GM12878 (cell line): ENCODE measurements at regions not wholly inside any gene's neighbourhood (a gene's known extent, or its start where the extent isn't known, plus 50 kb on each side); places are given as distances from the start of the nearest gene placed in this dataset.
A peak's percentile ranks its signal among the peaks of the same experiment; 100 is the strongest.

ENCODE experiments used
- ASH2L ChIP-seq: fragments of 300-600, 200-600 bp; sonication (generic); IDR thresholded peaks from 2 replicates; pipeline ENCODE4 v1.6.1; 2017; ENCODE audit warnings: low read depth, mild to moderate bottlenecking, borderline replicate concordance
- ATF3 ChIP-seq: IDR thresholded peaks from 2 replicates; pipeline ENCODE4 v1.6.1; 2011; ENCODE audit warnings: low read depth, mild to moderate bottlenecking, low read length, moderate library complexity, borderline replicate concordance; ENCODE audit errors: extremely low read depth
- BCL11A ChIP-seq: IDR thresholded peaks from 2 replicates; pipeline ENCODE4 v1.6.1; 2011; ENCODE audit warnings: low read depth, low read length
- BCLAF1 ChIP-seq: fragments of 450-650 bp; IDR thresholded peaks from 2 replicates; pipeline ENCODE4 v1.6.1; 2017; ENCODE audit warnings: antibody characterized with exemption, mild to moderate bottlenecking, moderate library complexity
- CBFB ChIP-seq: IDR thresholded peaks from 2 replicates; pipeline ENCODE4 v1.6.1; 2016; ENCODE audit warnings: antibody characterized with exemption, low read depth
- CHD1 ChIP-seq: IDR thresholded peaks from 2 replicates; pipeline ENCODE4 v1.6.1; 2012; ENCODE audit warnings: low read depth, low read length, improper control_type of control experiment
- CHD4 ChIP-seq: fragments of 200-600 bp; sonication (generic); IDR thresholded peaks from 2 replicates; pipeline ENCODE4 v1.6.1; 2016; ENCODE audit warnings: mild to moderate bottlenecking
- CREB1 ChIP-seq: IDR thresholded peaks from 2 replicates; pipeline ENCODE4 v1.6.1; 2012; ENCODE audit warnings: low read depth, mild to moderate bottlenecking, inconsistent platforms
- E2F4 ChIP-seq: IDR thresholded peaks from 2 replicates; pipeline ENCODE4 v1.6.1; 2012; ENCODE audit warnings: low read depth, low read length, improper control_type of control experiment
- FOXK2 ChIP-seq: fragments of 450-650 bp; IDR thresholded peaks from 2 replicates; pipeline ENCODE4 v1.6.1; 2017; ENCODE audit warnings: mild to moderate bottlenecking, moderate library complexity
- FOXM1 ChIP-seq: IDR thresholded peaks from 2 replicates; pipeline ENCODE4 v1.6.1; 2012; ENCODE audit warnings: low read depth, mild to moderate bottlenecking, inconsistent platforms, low read length, moderate library complexity
- KLF5 ChIP-seq: fragments of 450-650 bp; IDR thresholded peaks from 2 replicates; pipeline ENCODE4 v1.6.1; 2014; ENCODE audit warnings: mild to moderate bottlenecking; ENCODE audit not compliant: partially characterized antibody
- NR2C1 ChIP-seq: fragments of 450-650 bp; IDR thresholded peaks from 2 replicates; pipeline ENCODE4 v1.6.1; 2017; ENCODE audit warnings: antibody characterized with exemption, mild to moderate bottlenecking, moderate library complexity
- PAX5 ChIP-seq: IDR thresholded peaks from 2 replicates; pipeline ENCODE4 v1.6.1; 2011; ENCODE audit warnings: low read depth, low read length, borderline replicate concordance
- POLR2AphosphoS2 ChIP-seq: IDR thresholded peaks from 2 replicates; pipeline ENCODE4 v1.6.1; 2011; ENCODE audit warnings: low read depth, mild to moderate bottlenecking, low read length, improper control_type of control experiment, moderate library complexity
- RFX5 ChIP-seq: IDR thresholded peaks from 2 replicates; pipeline ENCODE4 v1.6.1; 2011; ENCODE audit warnings: low read depth, low read length, improper control_type of control experiment
- RUNX3 ChIP-seq: IDR thresholded peaks from 2 replicates; pipeline ENCODE4 v1.6.1; 2012; ENCODE audit warnings: low read length, inconsistent platforms
- SPI1 ChIP-seq: IDR thresholded peaks from 2 replicates; pipeline ENCODE4 v1.6.1; 2011; ENCODE audit warnings: low read depth, mild to moderate bottlenecking, low read length, moderate library complexity, borderline replicate concordance; ENCODE audit not compliant: insufficient read depth
- SREBF1 ChIP-seq: IDR thresholded peaks from 2 replicates; pipeline ENCODE4 v1.6.1; 2012; ENCODE audit warnings: mild to moderate bottlenecking, low read length
- TCF7 ChIP-seq: IDR thresholded peaks from 2 replicates; pipeline ENCODE4 v1.6.1; 2014; ENCODE audit warnings: antibody characterized with exemption, borderline replicate concordance
- YBX1 ChIP-seq: fragments of 450-650 bp; IDR thresholded peaks from 2 replicates; pipeline ENCODE4 v1.6.1; 2016; ENCODE audit warnings: antibody characterized with exemption
- ZBTB11 ChIP-seq: fragments of 450-650 bp; formaldehyde crosslinking; IDR thresholded peaks from 2 replicates; pipeline ENCODE4 v1.5.0; 2022; ENCODE audit warnings: mild to moderate bottlenecking, missing genetic modification characterization
- ZNF24 ChIP-seq: fragments of 450-650 bp; IDR thresholded peaks from 2 replicates; pipeline ENCODE4 v1.6.1; 2017; ENCODE audit warnings: antibody characterized with exemption, mild to moderate bottlenecking
- ZNF274 ChIP-seq: IDR thresholded peaks from one replicate; pipeline ENCODE4 v1.8.0; 2011; ENCODE audit not compliant: insufficient read length, insufficient read depth
- ZSCAN29 ChIP-seq: fragments of 450-650 bp; IDR thresholded peaks from 2 replicates; pipeline ENCODE4 v1.6.1; 2017; ENCODE audit warnings: mild to moderate bottlenecking, moderate library complexity
- ZZZ3 ChIP-seq: IDR thresholded peaks from 2 replicates; pipeline ENCODE4 v1.6.1; 2011; ENCODE audit warnings: low read depth; ENCODE audit not compliant: control insufficient read depth, insufficient read length

- TF ChIP-seq ZBTB11 (no peak), BCL11A (no peak), POLR2AphosphoS2 (no peak), CHD1 (no peak), RUNX3 (peak; percentile 58), SPI1 (no peak), ASH2L (no peak), CBFB (no peak; the same call in 1 of the 2 replicates), RFX5 (no peak), TCF7 (no peak), PAX5 (no peak), E2F4 (no peak), BCLAF1 (no peak), NR2C1 (no peak), ZZZ3 (no peak), KLF5 (no peak), CREB1 (no peak; the same call in 1 of the 2 replicates), YBX1 (no peak), ZNF274 (no peak), ZSCAN29 (peak; percentile 91), SREBF1 (no peak), CHD4 (no peak), FOXM1 (no peak), ZNF24 (peak; percentile 98), FOXK2 (no peak), ATF3 (no peak)
Observed at GRCh38 chr6:27668442-27669294, 195.8 kb upstream of the ZNF184 start (continued).
